H1 (cell line): ENCODE measurements at regions not wholly inside any gene's neighbourhood (a gene's known extent, or its start where the extent isn't known, plus 50 kb on each side); places are given as distances from the start of the nearest gene placed in this dataset.

ENCODE experiments used
- CTCF ChIA-PET: fragments of 300-600 bp; sonication (Branson Sonifier 250); formaldehyde crosslinking; loops from one replicate; lab custom pipeline; 2021; ENCODE audit not compliant: partially characterized antibody; lab: Charles Lee
- POLR2A ChIA-PET: fragments of 300-600 bp; sonication (Branson Sonifier 250); formaldehyde crosslinking; loops from one replicate; lab custom pipeline; 2021; ENCODE audit warnings: inconsistent platforms; ENCODE audit not compliant: partially characterized antibody; lab: Charles Lee
- DNase-seq, 2 experiments: peaks; one replicate each; pipeline versions ENCODE4 v3.0.0 to v3.0.0-alpha.2; 2010 to 2022; ENCODE audit warnings: low spot score in 2 of 2, low read depth in 1 of 2, mixed read lengths in 1 of 2
- FAIRE-seq: peaks from 2 replicates; lab custom pipeline; 2011; peaks lifted over from hg19 to GRCh38; lab: Jason Lieb, UNC
- H2AFZ ChIP-seq: 2 replicates; pipeline ENCODE4 v1.8.1; 2012; ENCODE audit warnings: low read length, inconsistent platforms
- H2AK5ac ChIP-seq: 2 replicates; pipeline ENCODE4 v1.6.1; 2013; ENCODE audit warnings: low read depth, low read length
- H2BK120ac ChIP-seq: replicated peaks from 2 replicates; pipeline ENCODE3; 2013; ENCODE audit warnings: low read depth, low read length, inconsistent platforms
- H2BK12ac ChIP-seq: 2 replicates; pipeline ENCODE4 v1.6.1; 2013; ENCODE audit warnings: low read depth, low read length
- H2BK15ac ChIP-seq: 2 replicates; pipeline ENCODE4 v1.6.1; 2013; ENCODE audit warnings: low read length
- H2BK20ac ChIP-seq: 2 replicates; pipeline ENCODE4 v1.6.1; 2013; ENCODE audit warnings: low read length
- H2BK5ac ChIP-seq: 2 replicates; pipeline ENCODE4 v1.6.1; 2013; ENCODE audit warnings: low read depth, low read length
- H3K14ac ChIP-seq: 2 replicates; pipeline ENCODE4 v1.6.1; 2013; ENCODE audit warnings: inconsistent platforms; ENCODE audit not compliant: insufficient read length
- H3K18ac ChIP-seq: 2 replicates; pipeline ENCODE4 v1.6.1; 2013; ENCODE audit warnings: low read length; ENCODE audit errors: extremely low read depth
- H3K23ac ChIP-seq: 2 replicates; pipeline ENCODE4 v1.6.1; 2013; ENCODE audit warnings: inconsistent platforms; ENCODE audit not compliant: insufficient read length
- H3K23me2 ChIP-seq: 2 replicates; pipeline ENCODE4 v1.6.1; 2013; ENCODE audit warnings: low read depth, low read length
- H3K27ac ChIP-seq: 2 replicates; pipeline ENCODE4 v1.6.1; 2011; ENCODE audit warnings: low read depth, low read length, inconsistent platforms
- H3K27me3 ChIP-seq, 4 experiments: replicated peaks in 1 of 4; 1 replicate in 1 of 4; 2 replicates in 3 of 4; pipeline versions ENCODE4 v1.6.1 to v1.8.1; 2011 to 2013; ENCODE audit warnings: low read length in 3 of 4, mild to moderate bottlenecking in 3 of 4, inconsistent platforms in 2 of 4, mixed read lengths in 2 of 4, moderate library complexity in 1 of 4; ENCODE audit not compliant: control insufficient read depth in 3 of 4, insufficient read depth in 3 of 4; ENCODE audit errors: extremely low read depth in 1 of 4
- H3K36me3 ChIP-seq, 4 experiments: 2 replicates each; pipeline versions ENCODE4 v1.6.1 to v1.8.1; 2011 to 2013; ENCODE audit warnings: mild to moderate bottlenecking in 4 of 4, low read length in 3 of 4, moderate library complexity in 2 of 4, control low read depth in 1 of 4, inconsistent platforms in 1 of 4; ENCODE audit not compliant: insufficient read depth in 4 of 4, control insufficient read depth in 2 of 4
- H3K4ac ChIP-seq: replicated peaks from 2 replicates; pipeline ENCODE3; 2013; ENCODE audit warnings: low read length, low read depth, mixed read lengths, inconsistent platforms; ENCODE audit not compliant: insufficient read length
- H3K4me1 ChIP-seq, 4 experiments: replicated peaks in 1 of 4; 1 replicate in 1 of 4; 2 replicates in 3 of 4; pipeline versions ENCODE4 v1.6.1 to v1.8.1; 2011 to 2013; ENCODE audit warnings: low read length in 3 of 4, inconsistent platforms in 2 of 4, mixed read lengths in 1 of 4; ENCODE audit not compliant: insufficient read depth in 4 of 4, control insufficient read depth in 3 of 4
- H3K4me2 ChIP-seq, 2 experiments: 2 replicates each; pipeline versions ENCODE4 v1.6.1 to v1.8.1; 2011 to 2013; ENCODE audit warnings: low read depth in 2 of 2, low read length in 2 of 2, control low read depth in 1 of 2, inconsistent platforms in 1 of 2, mild to moderate bottlenecking in 1 of 2; ENCODE audit not compliant: insufficient read depth in 1 of 2
- H3K4me3 ChIP-seq, 4 experiments: fragments of 200-600, 300-600 bp in 1 of 4; sonication (generic), shearing (Covaris generic), sonication (Bioruptor Twin) in 1 of 4; 2 replicates each; pipeline versions ENCODE4 v1.5.1 to v1.8.1; 2011 to 2016; ENCODE audit warnings: low read length in 4 of 4, low read depth in 3 of 4, control low read depth in 2 of 4, inconsistent platforms in 2 of 4, mild to moderate bottlenecking in 2 of 4, mixed read lengths in 1 of 4, moderate library complexity in 1 of 4; ENCODE audit not compliant: insufficient read depth in 2 of 4; ENCODE audit errors: extremely low read depth in 1 of 4
- H3K56ac ChIP-seq: replicated peaks from 2 replicates; pipeline ENCODE3; 2013; ENCODE audit warnings: low read depth, mild to moderate bottlenecking, mixed read lengths, low read length, inconsistent platforms; ENCODE audit not compliant: insufficient read length
- H3K79me1 ChIP-seq: 2 replicates; pipeline ENCODE4 v1.6.1; 2013; ENCODE audit warnings: low read depth, low read length, control low read depth
- H3K79me2 ChIP-seq, 2 experiments: 2 replicates each; pipeline versions ENCODE4 v1.6.1 to v1.8.1; 2012 to 2013; ENCODE audit warnings: low read length in 2 of 2, mild to moderate bottlenecking in 2 of 2, inconsistent platforms in 1 of 2; ENCODE audit not compliant: insufficient read depth in 2 of 2, control insufficient read depth in 1 of 2
- H3K9ac ChIP-seq, 4 experiments: replicated peaks in 1 of 4; 1 replicate in 1 of 4; 2 replicates in 3 of 4; pipeline versions ENCODE4 v1.6.1 to v1.8.1; 2011 to 2013; ENCODE audit warnings: low read depth in 3 of 4, low read length in 3 of 4, control low read depth in 2 of 4, mild to moderate bottlenecking in 2 of 4, moderate library complexity in 2 of 4, inconsistent platforms in 1 of 4; ENCODE audit errors: extremely low read depth in 1 of 4
- H3K9me3 ChIP-seq, 2 experiments: 2 replicates each; pipeline versions ENCODE4 v1.6.1 to v1.8.1; 2012 to 2013; ENCODE audit warnings: mild to moderate bottlenecking in 2 of 2, moderate library complexity in 2 of 2, control low read depth in 1 of 2, inconsistent platforms in 1 of 2, low read depth in 1 of 2, low read length in 1 of 2, mixed read lengths in 1 of 2; ENCODE audit not compliant: insufficient read depth in 2 of 2
- H4K20me1 ChIP-seq, 2 experiments: replicated peaks in 1 of 2; 2 replicates each; pipeline versions ENCODE3 to v1.8.1; 2011 to 2013; ENCODE audit warnings: inconsistent platforms in 2 of 2, low read length in 2 of 2, mild to moderate bottlenecking in 1 of 2; ENCODE audit not compliant: insufficient read depth in 2 of 2, control insufficient read depth in 1 of 2
- H4K5ac ChIP-seq: 2 replicates; pipeline ENCODE4 v1.6.1; 2013; ENCODE audit warnings: low read length, low read depth, mixed read lengths, inconsistent platforms; ENCODE audit not compliant: insufficient read length
- H4K8ac ChIP-seq: 2 replicates; pipeline ENCODE4 v1.8.0; 2013; ENCODE audit warnings: mild to moderate bottlenecking, moderate library complexity, low read length, inconsistent platforms; ENCODE audit not compliant: insufficient read depth; ENCODE audit errors: extremely low read depth
- H4K91ac ChIP-seq: replicated peaks from 2 replicates; pipeline ENCODE3; 2013; ENCODE audit warnings: low read length, mixed read lengths, inconsistent platforms; ENCODE audit not compliant: insufficient read length
- BCL11A ChIP-seq, 2 experiments: IDR thresholded peaks; one replicate each; pipeline ENCODE4 v1.6.1; 2011; ENCODE audit warnings: low read depth in 2 of 2, low read length in 2 of 2, mild to moderate bottlenecking in 2 of 2
- CBX8 ChIP-seq: fragments of 300-800, 300-1000 bp; sonication (generic); IDR thresholded peaks from 2 replicates; pipeline ENCODE4 v1.7.1; 2016; ENCODE audit warnings: low read depth, low read length, borderline replicate concordance
- CREB1 ChIP-seq: IDR thresholded peaks from 2 replicates; pipeline ENCODE4 v1.6.1; 2012; ENCODE audit warnings: inconsistent platforms
- EGR1 ChIP-seq: IDR thresholded peaks from 2 replicates; pipeline ENCODE4 v1.6.1; 2011; ENCODE audit warnings: low read depth, low read length, borderline replicate concordance
- EZH2 ChIP-seq: fragments of 200-600 bp; sonication (generic); IDR thresholded peaks from 2 replicates; pipeline ENCODE4 v1.7.1; 2012; ENCODE audit warnings: low read depth, mild to moderate bottlenecking, moderate library complexity, low read length, inconsistent platforms; ENCODE audit not compliant: severe bottlenecking
- FOSL1 ChIP-seq: IDR thresholded peaks from 2 replicates; pipeline ENCODE4 v1.6.1; 2011; ENCODE audit warnings: mild to moderate bottlenecking, low read depth, low read length, moderate library complexity; ENCODE audit not compliant: insufficient read depth
- HDAC6 ChIP-seq: IDR thresholded peaks from one replicate; pipeline ENCODE4 v1.7.1; 2012; ENCODE audit warnings: low read depth, mild to moderate bottlenecking, inconsistent platforms, low read length, moderate library complexity
- JUN ChIP-seq: IDR thresholded peaks from 2 replicates; pipeline ENCODE4 v1.6.1; 2011; ENCODE audit warnings: low read depth, mild to moderate bottlenecking, improper control_type of control experiment, low read length
- KDM1A ChIP-seq: fragments of 200-600, 300-600 bp; sonication (generic); IDR thresholded peaks from 2 replicates; pipeline ENCODE4 v1.7.1; 2016; ENCODE audit warnings: mild to moderate bottlenecking, low read length, borderline replicate concordance
- NRF1 ChIP-seq: IDR thresholded peaks from 2 replicates; pipeline ENCODE4 v1.6.1; 2011; ENCODE audit warnings: mild to moderate bottlenecking, low read depth, low read length, improper control_type of control experiment
- RBBP5 ChIP-seq: IDR thresholded peaks from 2 replicates; pipeline ENCODE4 v1.7.1; 2012; ENCODE audit warnings: low read depth, mild to moderate bottlenecking, inconsistent platforms, low read length, moderate library complexity, borderline replicate concordance
- RFX5 ChIP-seq: IDR thresholded peaks from 2 replicates; pipeline ENCODE4 v1.6.1; 2011; ENCODE audit warnings: low read depth, low read length, improper control_type of control experiment, borderline replicate concordance
- SRF ChIP-seq: IDR thresholded peaks from 2 replicates; pipeline ENCODE4 v1.6.1; 2011; ENCODE audit warnings: mild to moderate bottlenecking, low read depth, low read length, moderate library complexity
- WGBS, 2 experiments: shearing (Covaris generic) in 1 of 2; methylation state at CpG; one replicate each; pipeline versions ENCODE4 v1.1.6 to v1.1.7; 2013 to 2015; ENCODE audit warnings: low lambda C conversion rate in 2 of 2, mixed read lengths in 2 of 2, inconsistent platforms in 1 of 2, low coverage in 1 of 2, missing lambda C conversion rate in 1 of 2; ENCODE audit not compliant: insufficient replicate concordance in 2 of 2, insufficient coverage in 1 of 2, insufficient read length in 1 of 2; ENCODE audit errors: extremely low coverage in 1 of 2, missing lambda C conversion rate in 1 of 2; 5-methylcytosine and 5-hydroxymethylcytosine counted together

- Histone ChIP-seq H3K18ac (no peak overlapping the region), H2BK15ac (no peak overlapping the region), H3K4me1 (peaks cover 1 to 5% (median 3%) of the 10 kb centered on the region in 4 experiments; a peak in 3 of 7 replicates), H3K23ac (no peak overlapping the region), H2AFZ (no peak overlapping the region), H2AK5ac (no peak overlapping the region), H2BK5ac (no peak overlapping the region), H3K79me2 (no peaks in the 10 kb centered on the region), H2BK12ac (no peak overlapping the region; the same call in 1 of the 2 replicates), H4K8ac (no peak overlapping the region), H4K20me1 (no peaks in the 10 kb centered on the region), H3K9ac (no peak overlapping the region; a peak in 1 of 7 replicates), H3K23me2 (no peaks in the 10 kb centered on the region), H2BK20ac (no peak overlapping the region), H3K9me3 (no peaks in the 10 kb centered on the region), H3K14ac (no peak overlapping the region), H3K4me3 (no peak overlapping the region), H3K4me2 (no peak overlapping the region), H3K27ac (no peak overlapping the region), H3K36me3 (no peaks in the 10 kb centered on the region), H4K91ac (peak overlapping the region; percentile 34), H3K56ac (no peak overlapping the region), H3K79me1 (no peaks in the 10 kb centered on the region), H2BK120ac (no peak overlapping the region), H3K4ac (no peak overlapping the region), H4K5ac (no peak overlapping the region), H3K27me3 (no peaks in the 10 kb centered on the region)
- 78% methylated on average over 6 of the region's 6 CpGs; no CpG with 5 or more reads in 1 of the 2 experiments for WGBS, 2 experiments
- TF ChIP-seq CBX8 (no peak), CREB1 (no peak), RFX5 (no peak), RBBP5 (no peak), JUN (no peak), KDM1A (no peak), SRF (no peak), FOSL1 (no peak), BCL11A (IDR thresholded peaks at IDR 0.05; ENCODE audit: low read depth in 2 of 2, low read length in 2 of 2) (no peak), EZH2 (no peak), HDAC6 (no peak), EGR1 (no peak), NRF1 (no peak)
- POLR2A ChIA-PET, result interaction anchor here (0.9 to 1.0 kb wide), 2 partner anchors 10 to 225 kb away, joined by 3 read pairs; no protein-coding TSS in a partner anchor
- no peak for FAIRE-seq
- DNase-seq, result no peak
- CTCF ChIA-PET, result interaction anchor here (0.6 to 1.3 kb wide), 4 partner anchors 12 to 381 kb away, joined by 3 to 5 read pairs (median 3); no protein-coding TSS in a partner anchor
Measured at GRCh38 chr1:216952864-216953263, 229.6 kb upstream of the ESRRG start.
